T-helper 2 cell (primary cell): ENCODE measurements at regions not wholly inside any gene's neighbourhood (a gene's known extent, or its start where the extent isn't known, plus 50 kb on each side); places are given as distances from the start of the nearest gene placed in this dataset.
A peak's percentile ranks its signal among the peaks of the same experiment; 100 is the strongest.

ENCODE experiments used
- DNase-seq, 5 experiments: peaks; one replicate each; pipeline versions ENCODE4 v3.0.0 to v3.0.0-alpha.2; 2012 to 2022

DNA sequence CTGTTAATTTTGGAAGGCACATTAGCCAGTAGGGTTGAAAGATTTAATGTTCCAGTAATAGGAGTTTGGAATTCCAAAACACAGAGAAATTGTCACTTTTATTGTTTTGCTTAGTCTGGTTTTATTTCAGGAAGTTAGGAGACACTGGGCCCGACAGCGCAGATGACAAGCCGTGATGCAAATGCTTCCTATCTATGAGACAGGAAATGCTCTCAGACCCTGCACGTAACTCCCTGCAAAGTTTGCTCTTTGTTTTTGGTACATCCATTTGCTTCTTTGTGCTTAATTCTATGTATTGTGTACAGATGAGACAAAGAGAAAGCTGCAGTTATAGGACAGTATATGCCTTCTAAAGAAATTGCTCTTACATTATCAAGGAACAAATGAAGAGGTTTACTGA lies 201.6 kb upstream of the SGK1 start:
- peak in 3 of 5 experiments; percentile 9 to 85 (median 23) for DNase-seq

DNA sequence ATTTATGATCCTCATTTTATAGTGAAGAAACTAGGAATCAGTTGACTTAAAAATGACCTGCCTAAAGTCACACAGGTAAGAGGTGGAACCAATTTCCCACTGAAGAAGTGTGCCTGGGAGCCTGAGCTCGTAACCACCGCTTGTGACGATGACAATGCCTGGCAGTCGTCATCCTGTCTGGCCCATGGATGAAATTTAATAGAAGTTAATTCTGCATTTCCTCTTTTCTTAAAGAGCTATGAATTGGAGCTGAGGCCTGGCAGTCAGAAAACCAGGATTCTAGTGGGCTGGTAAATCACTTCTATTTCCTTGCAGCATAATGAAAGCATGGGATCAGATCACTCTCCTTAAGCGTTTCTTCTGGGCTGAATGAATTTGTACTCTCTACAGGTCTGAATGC lies 200.0 kb upstream of the SGK1 start:
- no peak for DNase-seq

DNA sequence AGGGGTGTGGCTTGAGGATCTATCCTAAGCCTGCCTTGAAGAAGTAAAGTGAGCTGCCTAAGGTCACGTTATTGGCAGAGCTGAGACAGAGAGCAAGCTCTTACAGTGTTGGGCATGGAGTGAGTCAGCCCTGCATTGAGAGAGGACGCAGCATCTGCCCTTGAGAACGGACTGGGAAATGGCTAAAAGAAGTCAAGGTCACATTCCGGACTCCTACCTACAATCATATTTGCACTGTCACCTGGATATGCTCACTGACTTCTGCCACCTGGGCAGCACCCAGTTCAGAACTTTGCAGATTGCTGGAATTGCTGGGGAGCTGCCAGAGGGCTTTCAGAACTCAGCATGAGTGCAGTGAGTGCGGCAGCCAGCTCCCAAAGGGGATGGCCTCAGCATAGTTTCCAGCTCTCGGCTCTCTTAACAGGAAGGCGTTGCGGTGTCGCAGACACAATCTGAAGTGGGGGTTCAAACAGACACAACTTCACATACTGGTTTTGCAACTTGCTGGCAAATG lies 199.3 kb upstream of the SGK1 start:
- no peak for DNase-seq

- DNase-seq, result no peak
These were observed 198.7 kb upstream of the SGK1 start for GRCh38 chr6:134516582-134516981.

- DNase-seq, result no peak
These were observed 198.1 kb upstream of the SGK1 start for GRCh38 chr6:134515986-134516385.

DNA sequence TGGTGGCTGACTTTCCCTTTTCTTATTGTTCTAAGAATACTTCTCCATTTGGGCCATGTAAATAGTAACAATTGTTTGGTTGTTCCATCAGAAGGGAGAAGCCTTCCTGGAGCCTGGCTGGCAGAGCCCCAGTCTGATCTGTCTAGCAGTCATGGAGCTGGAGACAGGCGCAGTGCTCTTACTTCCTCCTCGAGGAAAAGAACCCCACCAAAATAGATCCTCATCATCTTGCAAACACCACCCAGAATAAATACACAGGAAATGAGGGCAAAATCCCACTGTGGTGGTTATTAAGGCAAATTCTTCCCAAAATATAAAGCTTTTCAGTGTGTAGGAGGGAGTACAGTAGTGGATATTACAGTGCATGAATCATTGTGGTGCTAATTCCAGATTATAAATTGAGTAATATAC lies 195.1 kb upstream of the SGK1 start:
- DNase-seq, result no peak

DNA sequence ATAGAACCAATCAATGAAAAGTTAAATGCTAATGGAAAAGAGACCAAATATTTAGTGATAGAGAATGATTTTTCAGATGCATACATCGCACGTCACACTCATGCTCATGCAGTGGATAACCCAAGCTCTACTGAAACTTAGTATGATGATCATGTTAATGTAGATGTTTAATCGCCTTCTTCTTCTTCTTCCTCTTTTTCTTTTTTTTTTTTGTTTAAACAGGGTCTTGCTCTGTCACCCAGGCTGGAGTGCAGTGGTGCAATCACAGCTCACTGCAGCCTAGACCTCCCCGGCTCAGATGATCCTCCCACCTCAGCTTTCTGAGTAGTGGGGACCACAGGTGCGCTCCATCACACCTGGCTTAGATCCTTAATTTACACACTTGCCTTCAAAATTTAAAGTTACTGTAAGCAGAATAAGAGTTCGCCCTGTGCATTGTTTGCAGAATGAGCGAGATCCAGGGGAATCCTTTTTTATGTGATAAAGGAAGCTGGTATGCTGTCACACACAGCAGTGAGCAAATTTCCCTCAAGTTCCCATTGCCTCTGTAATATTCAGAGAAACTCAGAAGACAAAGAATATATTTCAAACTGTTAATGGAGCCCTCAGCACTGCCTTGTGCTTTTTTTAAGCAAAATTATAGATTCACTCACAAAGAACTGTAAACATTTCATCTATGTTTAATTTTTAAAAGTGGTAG lies 194.2 kb upstream of the SGK1 start:
- DNase-seq, result no peak

DNA sequence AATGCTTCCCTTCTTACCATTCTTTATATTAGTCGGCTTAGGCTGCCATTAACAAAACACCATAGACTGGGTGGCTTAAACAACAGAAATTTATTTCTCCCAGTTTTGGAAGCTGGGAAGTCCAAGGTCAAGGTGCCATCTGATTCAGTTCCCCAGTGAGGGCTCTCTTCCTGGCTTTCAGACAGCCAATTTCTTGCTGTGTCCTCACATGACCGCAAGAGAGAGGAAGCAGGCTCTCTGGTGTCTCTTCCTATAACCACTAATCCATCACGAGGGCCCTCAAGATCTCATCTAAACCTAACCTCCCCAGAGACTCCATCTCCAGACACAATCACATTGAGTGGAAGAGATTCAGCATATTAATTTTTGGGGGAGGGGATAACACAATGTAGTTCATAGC lies 193.0 kb upstream of the SGK1 start:
- no peak for DNase-seq

- no peak for DNase-seq
These were observed 192.2 kb upstream of the SGK1 start for GRCh38 chr6:134510142-134510541.

DNA sequence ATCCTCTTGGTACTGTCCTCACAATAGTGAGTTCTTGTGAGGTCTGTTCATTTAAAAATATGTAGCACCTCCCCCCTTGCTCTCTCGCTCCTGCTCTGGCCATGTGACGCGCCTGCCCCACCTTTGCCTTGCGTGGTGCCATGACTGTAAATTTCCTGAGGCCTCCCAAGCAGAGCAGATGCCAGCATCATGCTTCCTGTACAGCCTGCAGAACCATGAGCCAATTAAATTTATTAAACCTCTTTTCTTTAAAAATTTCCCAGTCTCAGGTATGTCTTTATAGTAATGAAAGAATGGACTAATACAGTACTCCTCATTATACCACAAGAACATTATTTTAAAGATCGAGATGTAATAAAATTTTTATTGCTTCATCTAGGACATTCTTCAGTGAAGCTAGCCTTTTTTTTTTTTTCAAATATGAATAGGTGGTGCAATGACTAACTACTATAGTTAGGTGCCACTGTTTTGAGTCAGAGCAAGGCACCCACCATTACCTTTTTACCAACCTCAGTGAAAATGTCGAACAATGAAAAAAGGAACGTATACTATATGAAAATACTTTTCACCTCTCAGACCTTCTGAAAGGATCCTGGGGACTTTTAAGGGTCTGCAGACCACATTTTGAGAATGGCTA lies 191.1 kb upstream of the SGK1 start:
- DNase-seq, result no peak

DNA sequence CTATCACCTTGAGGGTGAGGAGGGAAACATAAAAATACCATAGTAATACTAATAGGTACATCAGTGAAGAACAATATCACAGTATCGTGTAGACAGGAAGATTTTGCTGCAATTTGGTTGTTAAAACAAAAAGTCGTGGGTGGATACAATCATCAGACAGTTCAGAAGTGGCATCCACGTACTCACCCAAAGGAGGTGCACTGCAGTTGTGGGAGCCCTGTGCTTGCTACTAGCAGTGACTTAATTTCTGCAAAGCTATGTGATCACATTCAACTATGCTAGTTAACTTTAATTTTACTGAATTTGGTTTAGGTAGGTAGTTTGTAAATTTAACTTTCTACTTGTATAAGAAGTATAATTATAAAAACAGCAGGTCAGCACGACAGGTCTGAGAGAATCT lies 188.2 kb upstream of the SGK1 start:
- no peak for DNase-seq

DNA sequence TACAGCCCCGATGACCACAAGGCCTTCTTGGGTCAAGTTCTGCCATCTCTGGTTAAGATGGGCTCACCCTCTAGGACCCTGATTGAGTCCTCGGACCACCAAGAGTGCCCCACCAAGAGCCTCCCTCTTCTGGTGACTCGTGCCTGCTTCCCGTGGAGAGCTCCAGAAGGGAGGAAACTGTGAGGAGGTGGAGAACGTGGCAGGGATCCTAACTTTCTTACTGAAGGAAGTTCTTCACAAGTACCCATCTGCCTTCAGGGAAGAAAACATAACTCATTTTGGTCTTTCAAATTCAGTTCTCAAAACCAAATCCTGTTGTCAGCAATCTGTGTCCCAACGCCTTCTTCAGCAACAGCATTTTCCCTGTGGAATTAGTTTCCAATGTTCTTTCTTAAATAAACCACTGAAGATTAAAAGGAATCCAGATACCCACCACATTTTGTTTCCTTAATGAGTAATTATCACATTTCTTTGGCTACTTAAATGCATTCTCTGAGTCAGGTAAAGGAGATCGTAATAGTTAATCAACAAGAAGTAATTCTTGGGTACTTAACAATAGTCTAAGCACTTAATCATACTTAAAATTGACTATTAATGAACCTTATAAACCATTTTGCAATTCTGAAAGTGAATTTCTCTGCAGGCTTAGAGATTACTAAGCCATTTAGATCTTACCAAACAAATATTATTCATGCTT lies 185.8 kb upstream of the SGK1 start:
- no peak for DNase-seq

GRCh38 chr6:134502614-134503549 lies 185.0 kb upstream of the SGK1 start:
- DNase-seq, result no peak

GRCh38 chr6:134495890-134496248 lies 178.0 kb upstream of the SGK1 start:
- no peak for DNase-seq

GRCh38 chr6:134495203-134495889 lies 177.4 kb upstream of the SGK1 start:
- no peak for DNase-seq

DNA sequence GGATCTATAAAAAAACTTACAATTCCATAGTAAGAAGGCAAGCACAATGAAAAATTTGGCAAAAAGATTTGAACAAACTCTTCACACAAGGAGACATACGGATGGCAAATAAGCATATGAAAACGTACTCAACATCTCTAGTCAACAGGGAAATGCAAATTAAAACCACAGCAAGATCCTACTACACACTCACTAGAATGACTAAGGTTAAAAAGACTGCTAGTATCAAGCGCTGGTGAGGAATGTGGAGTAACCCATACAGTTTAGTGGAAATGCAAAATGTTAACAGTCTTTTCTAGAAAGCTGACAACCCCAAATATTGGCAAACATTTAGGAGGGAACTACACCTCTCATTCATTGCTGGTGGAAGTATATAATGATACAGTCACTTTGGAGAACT lies 175.9 kb upstream of the SGK1 start:
- no peak for DNase-seq

- no peak for DNase-seq
These were observed 173.6 kb upstream of the SGK1 start for GRCh38 chr6:134491477-134491876.

DNA sequence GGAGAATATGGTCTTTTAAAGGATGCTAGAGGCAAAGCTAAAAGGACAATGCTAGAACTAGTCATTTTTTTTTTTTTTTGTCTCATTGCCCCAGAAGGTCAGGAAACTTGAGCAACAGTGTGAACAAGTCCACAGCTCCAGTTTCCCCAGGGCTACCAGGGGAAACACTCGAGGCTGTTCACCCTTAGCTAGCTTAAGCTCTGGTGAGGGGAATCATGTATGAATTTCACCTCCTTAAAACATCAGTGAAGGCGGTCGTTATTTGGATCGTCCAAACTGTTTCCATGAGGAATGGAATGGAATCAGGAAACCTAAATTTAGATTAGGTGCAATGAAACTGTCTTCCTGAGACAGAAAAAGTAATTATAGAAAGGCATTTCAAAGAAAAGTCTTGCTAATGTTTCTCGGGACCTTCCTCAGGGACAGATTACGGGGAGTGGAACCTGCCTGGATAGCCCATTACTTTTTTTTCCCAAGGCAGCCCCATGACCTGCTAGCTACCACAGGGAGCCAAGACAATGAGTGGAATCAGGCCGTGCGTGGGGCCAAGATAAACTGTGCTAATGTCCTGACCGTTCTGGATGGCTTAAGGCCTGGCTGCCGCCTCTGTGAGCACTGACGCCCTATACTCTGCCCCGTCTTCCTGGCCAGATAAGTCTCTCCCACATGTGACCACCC lies 164.8 kb upstream of the SGK1 start:
- DNase-seq, result no peak

- no peak for DNase-seq
These were observed 164.1 kb upstream of the SGK1 start for GRCh38 chr6:134481966-134482365.

DNA sequence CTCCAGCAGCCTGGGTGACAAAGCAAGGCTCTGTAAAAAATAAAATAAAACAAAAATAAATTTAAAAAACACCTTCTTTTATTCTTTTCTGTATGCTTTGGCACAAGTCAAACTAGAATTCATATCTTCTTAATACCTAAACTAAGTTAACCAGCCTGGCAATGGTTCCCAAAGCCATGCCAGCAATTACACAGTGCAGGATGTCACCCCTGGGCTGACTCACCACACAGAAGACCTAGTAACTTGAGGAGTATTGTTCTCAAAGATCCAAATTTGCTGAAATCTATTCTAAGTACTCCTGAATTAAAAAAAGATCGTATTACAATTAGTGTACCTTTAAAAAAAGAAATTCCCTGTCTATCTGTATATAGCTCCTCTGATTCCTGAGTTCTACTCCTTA lies 162.7 kb upstream of the SGK1 start:
- no peak for DNase-seq

DNA sequence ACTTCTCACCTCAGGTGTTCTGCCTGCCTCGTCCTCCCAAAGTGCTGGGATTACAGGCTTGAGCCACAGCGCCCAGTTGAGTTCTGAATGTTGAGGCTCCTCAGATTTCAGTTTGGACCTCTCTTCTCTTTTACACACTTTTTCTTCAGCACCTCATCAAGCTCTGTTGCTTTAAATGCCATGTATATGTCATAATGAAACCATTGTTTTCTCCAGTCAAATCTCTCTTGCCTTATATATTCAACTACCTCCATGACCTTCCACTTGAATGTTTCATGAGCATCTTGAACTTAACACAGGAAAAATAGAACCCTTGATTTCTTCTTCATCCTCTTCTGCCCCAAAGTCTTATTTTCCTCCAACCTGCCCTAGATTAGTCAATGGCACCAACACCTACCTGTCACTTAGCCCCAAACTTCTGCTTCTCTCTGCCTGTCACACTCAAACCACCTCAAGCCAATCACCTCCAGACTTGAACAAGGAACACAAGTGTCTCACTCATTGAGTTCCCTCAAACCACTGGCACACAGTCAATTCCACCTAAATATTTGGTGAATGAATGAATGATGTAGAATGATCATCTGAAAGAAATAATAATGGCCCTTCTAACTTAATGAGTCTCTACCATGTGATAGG lies 161.0 kb upstream of the SGK1 start:
- no peak for DNase-seq
